ENCODE measurements at regions not wholly inside any gene's neighbourhood (a gene's known extent, or its start where the extent isn't known, plus 50 kb on each side); places are given as distances from the start of the nearest gene placed in this dataset.

GRCh38 chr1:244287726-244288125 is 164.0 kb downstream of the ADSS2 start (continued):
- TF ChIP-seq INSM2 (tag by site-specific recombination; IDR thresholded peaks at IDR 0.05) (no peak), ZNF341 (tag by site-specific recombination; IDR thresholded peaks at IDR 0.05; ENCODE audit: low read depth) (no peak), ZNF585B (tag by site-specific recombination; IDR thresholded peaks at IDR 0.05) (no peak), ZBTB20 (tag by site-specific recombination; IDR thresholded peaks at IDR 0.05) (no peak), ZBTB1 (tag by site-specific recombination; IDR thresholded peaks at IDR 0.05) (no peak), ZNF658 (tag by site-specific recombination; IDR thresholded peaks at IDR 0.05) (no peak)

- Histone ChIP-seq H3K4me1 (ENCODE audit: control insufficient read depth, insufficient read depth, low read length) (no peaks in the 10 kb centered on the region), H3K9me3 (ENCODE audit: control insufficient read depth, insufficient read depth, low read depth, low read length) (no peaks in the 10 kb centered on the region), H3K27ac (ENCODE audit: extremely low read depth, low read depth, low read length) (no peak overlapping the region), H3K4me3 (ENCODE audit: low read depth, low read length) (no peak overlapping the region), H3K36me3 (ENCODE audit: control insufficient read depth in 2 of 2, insufficient read depth in 1 of 2, low read length in 2 of 2) (no peaks in the 10 kb centered on the region)
- POLR2A ChIA-PET, result interaction anchor here (0.7 kb wide), 1 partner anchor 9 kb away, joined by 3 read pairs; no protein-coding TSS in a partner anchor
- TF ChIP-seq ZNF148 (tag by site-specific recombination; IDR thresholded peaks at IDR 0.05; ENCODE audit: borderline replicate concordance) (no peak), ZNF184 (tag by site-specific recombination; IDR thresholded peaks at IDR 0.05) (peak; percentile 99), ZNF366 (tag by site-specific recombination; conservative IDR thresholded peaks at IDR 0.05) (no peak), WT1 (tag by site-specific recombination; IDR thresholded peaks at IDR 0.05) (no peak), ZNF274 (IDR thresholded peaks at IDR 0.05; ENCODE audit: low read length) (no peak), ZNF274 (tag by site-specific recombination; IDR thresholded peaks at IDR 0.05; ENCODE audit: borderline replicate concordance) (no peak)
- CTCF ChIA-PET, result interaction anchor here (0.7 to 6.6 kb wide), 5 partner anchors 10 to 945 kb away, joined by 3 to 31 read pairs (median 5); no protein-coding TSS in a partner anchor
Observed at GRCh38 chr1:244288663-244289062, 163.0 kb downstream of the ADSS2 start.

- ChIA-PET POLR2A (interaction anchor here (0.5 kb wide), 1 partner anchor 403 kb away, joined by 4 read pairs; no protein-coding TSS in a partner anchor), CTCF (interaction anchor here (0.8 to 6.6 kb wide), 3 partner anchors 9 to 947 kb away, joined by 3 to 31 read pairs (median 30); no protein-coding TSS in a partner anchor)
- Histone ChIP-seq H3K4me3 (ENCODE audit: low read depth, low read length) (no peak overlapping the region), H3K36me3 (ENCODE audit: control insufficient read depth in 2 of 2, insufficient read depth in 1 of 2, low read length in 2 of 2) (no peaks in the 10 kb centered on the region), H3K4me1 (ENCODE audit: control insufficient read depth, insufficient read depth, low read length) (no peaks in the 10 kb centered on the region), H3K27ac (ENCODE audit: extremely low read depth, low read depth, low read length) (no peak overlapping the region), H3K9me3 (ENCODE audit: control insufficient read depth, insufficient read depth, low read depth, low read length) (no peaks in the 10 kb centered on the region)
- TF ChIP-seq ZBTB17 (tag by site-specific recombination; IDR thresholded peaks at IDR 0.05) (0 out of 2 replicates have a peak, but pooled peaks have one; percentile 11), PRDM4 (tag by site-specific recombination; IDR thresholded peaks at IDR 0.05) (no peak)
Observed at GRCh38 chr1:244289991-244290785, 161.5 kb downstream of the ADSS2 start.
